HCT116 (cell line): ENCODE measurements at regions not wholly inside any gene's neighbourhood (a gene's known extent, or its start where the extent isn't known, plus 50 kb on each side); places are given as distances from the start of the nearest gene placed in this dataset.

Experiments
- SP1 ChIP-seq: IDR thresholded peaks from 2 replicates; pipeline ENCODE4 v1.6.1; 2012; ENCODE audit warnings: low read depth
- TCF7L2 ChIP-seq: IDR thresholded peaks from 2 replicates; pipeline ENCODE4 v1.7.0; 2011; ENCODE audit warnings: borderline replicate concordance, inconsistent platforms; ENCODE audit not compliant: insufficient read depth, insufficient read length; ENCODE audit errors: extremely low read depth
- ZNF274 ChIP-seq: fragments of 200-500 bp; sonication (Bioruptor generic); IDR thresholded peaks from 2 replicates; pipeline ENCODE4 v1.6.1; 2014; ENCODE audit warnings: mild to moderate bottlenecking, low read depth, low read length, inconsistent platforms
- TF ChIP-seq, protein P1 (sequence below): IDR thresholded peaks from 2 replicates; pipeline ENCODE4 v1.6.1; 2011; ENCODE audit warnings: mild to moderate bottlenecking, low read length, moderate library complexity; ENCODE audit not compliant: insufficient replicate concordance; ENCODE audit errors: extremely low read depth
- TF ChIP-seq, protein P2 (sequence below), 3 experiments: fragments of 200-600 bp in 1 of 3; sonication (generic) in 1 of 3; IDR thresholded peaks in 2 of 3; conservative IDR thresholded peaks in 1 of 3; 2 replicates each; pipeline ENCODE4 v1.5.1; 2012 to 2017; ENCODE audit warnings: low read depth in 2 of 3, low read length in 2 of 3, antibody characterized with exemption in 1 of 3, borderline replicate concordance in 1 of 3, control low read depth in 1 of 3, mild to moderate bottlenecking in 1 of 3, mixed read lengths in 1 of 3, mixed run types in 1 of 3, moderate library complexity in 1 of 3; ENCODE audit not compliant: insufficient read depth in 1 of 3

DNA sequence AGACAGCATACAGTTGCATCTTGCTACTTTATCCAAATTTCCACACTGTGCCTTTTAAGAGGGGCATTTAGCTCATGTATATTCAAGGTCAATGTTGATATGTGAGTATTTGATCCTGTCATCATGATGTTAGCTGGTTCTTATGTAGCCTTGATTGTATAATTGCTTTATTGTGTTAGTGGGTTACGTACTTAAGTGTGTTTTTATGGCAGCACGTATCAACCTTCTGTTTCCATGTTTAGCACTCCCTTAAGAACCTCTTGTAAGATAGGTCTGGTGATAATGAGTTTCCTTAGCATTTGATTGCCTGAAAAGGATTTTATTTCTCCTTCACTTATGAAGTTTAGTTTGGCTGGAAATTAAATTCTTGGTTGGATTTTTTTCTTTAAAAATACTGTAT, 445.2 kb downstream of the NAV3 start:
- TF ChIP-seq, protein P1, sequence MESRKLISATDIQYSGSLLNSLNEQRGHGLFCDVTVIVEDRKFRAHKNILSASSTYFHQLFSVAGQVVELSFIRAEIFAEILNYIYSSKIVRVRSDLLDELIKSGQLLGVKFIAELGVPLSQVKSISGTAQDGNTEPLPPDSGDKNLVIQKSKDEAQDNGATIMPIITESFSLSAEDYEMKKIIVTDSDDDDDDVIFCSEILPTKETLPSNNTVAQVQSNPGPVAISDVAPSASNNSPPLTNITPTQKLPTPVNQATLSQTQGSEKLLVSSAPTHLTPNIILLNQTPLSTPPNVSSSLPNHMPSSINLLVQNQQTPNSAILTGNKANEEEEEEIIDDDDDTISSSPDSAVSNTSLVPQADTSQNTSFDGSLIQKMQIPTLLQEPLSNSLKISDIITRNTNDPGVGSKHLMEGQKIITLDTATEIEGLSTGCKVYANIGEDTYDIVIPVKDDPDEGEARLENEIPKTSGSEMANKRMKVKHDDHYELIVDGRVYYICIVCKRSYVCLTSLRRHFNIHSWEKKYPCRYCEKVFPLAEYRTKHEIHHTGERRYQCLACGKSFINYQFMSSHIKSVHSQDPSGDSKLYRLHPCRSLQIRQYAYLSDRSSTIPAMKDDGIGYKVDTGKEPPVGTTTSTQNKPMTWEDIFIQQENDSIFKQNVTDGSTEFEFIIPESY: no peak
- TF ChIP-seq SP1 (no peak), ZNF274 (no peak), TCF7L2 (no peak)
- TF ChIP-seq, protein P2, sequence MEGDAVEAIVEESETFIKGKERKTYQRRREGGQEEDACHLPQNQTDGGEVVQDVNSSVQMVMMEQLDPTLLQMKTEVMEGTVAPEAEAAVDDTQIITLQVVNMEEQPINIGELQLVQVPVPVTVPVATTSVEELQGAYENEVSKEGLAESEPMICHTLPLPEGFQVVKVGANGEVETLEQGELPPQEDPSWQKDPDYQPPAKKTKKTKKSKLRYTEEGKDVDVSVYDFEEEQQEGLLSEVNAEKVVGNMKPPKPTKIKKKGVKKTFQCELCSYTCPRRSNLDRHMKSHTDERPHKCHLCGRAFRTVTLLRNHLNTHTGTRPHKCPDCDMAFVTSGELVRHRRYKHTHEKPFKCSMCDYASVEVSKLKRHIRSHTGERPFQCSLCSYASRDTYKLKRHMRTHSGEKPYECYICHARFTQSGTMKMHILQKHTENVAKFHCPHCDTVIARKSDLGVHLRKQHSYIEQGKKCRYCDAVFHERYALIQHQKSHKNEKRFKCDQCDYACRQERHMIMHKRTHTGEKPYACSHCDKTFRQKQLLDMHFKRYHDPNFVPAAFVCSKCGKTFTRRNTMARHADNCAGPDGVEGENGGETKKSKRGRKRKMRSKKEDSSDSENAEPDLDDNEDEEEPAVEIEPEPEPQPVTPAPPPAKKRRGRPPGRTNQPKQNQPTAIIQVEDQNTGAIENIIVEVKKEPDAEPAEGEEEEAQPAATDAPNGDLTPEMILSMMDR (IDR thresholded peaks at IDR 0.05 in 2 of 3, conservative IDR thresholded peaks at IDR 0.05 in 1 of 3; ENCODE audit: borderline replicate concordance in 1 of 3, insufficient read depth in 1 of 3, low read depth in 2 of 3, low read length in 2 of 3): no peak
